WTC11 (cell line): ENCODE measurements at regions not wholly inside any gene's neighbourhood (a gene's known extent, or its start where the extent isn't known, plus 50 kb on each side); places are given as distances from the start of the nearest gene placed in this dataset.
A peak's percentile ranks its signal among the peaks of the same experiment; 100 is the strongest.

Experiments used
- ATAC-seq: fragments of 200-7000 bp; cut with Tn5 transposase; 2 replicates; pipeline ENCODE4 v1.10.0; 2021; ENCODE audit warnings: mild to moderate bottlenecking, moderate library complexity
- CTCF ChIA-PET: fragments of 300-600 bp; sonication (Branson Sonifier 250); formaldehyde crosslinking; loops from one replicate; lab custom pipeline; 2021; ENCODE audit warnings: antibody characterized with exemption; lab: Charles Lee
- POLR2A ChIA-PET: fragments of 350-600 bp; sonication (Branson Sonifier 250); formaldehyde crosslinking; loops from one replicate; lab custom pipeline; 2021; ENCODE audit warnings: antibody characterized with exemption; lab: Charles Lee
- DNase-seq: peaks from one replicate; pipeline ENCODE4 v3.0.0; 2021; ENCODE audit warnings: low spot score
- H3K27ac Mint-ChIP-seq: 2 replicates; pipeline ENCODE4 v1.8.0; 2021; ENCODE audit warnings: mixed read lengths
- H3K27me3 Mint-ChIP-seq: 2 replicates; pipeline ENCODE4 v1.8.0; 2021; ENCODE audit warnings: low read depth, mild to moderate bottlenecking, moderate library complexity, mixed read lengths
- H3K36me3 Mint-ChIP-seq: 2 replicates; pipeline ENCODE4 v1.8.0; 2021; ENCODE audit warnings: mixed read lengths
- H3K4me1 Mint-ChIP-seq: 2 replicates; pipeline ENCODE4 v1.8.0; 2022; ENCODE audit warnings: mixed read lengths
- H3K4me3 Mint-ChIP-seq: 2 replicates; pipeline ENCODE4 v1.8.0; 2021; ENCODE audit warnings: mild to moderate bottlenecking, moderate library complexity, mixed read lengths
- H3K9me3 Mint-ChIP-seq: 2 replicates; pipeline ENCODE4 v1.8.0; 2021; ENCODE audit warnings: mixed read lengths
- ARID4B ChIP-seq: sonication (generic); formaldehyde crosslinking; IDR thresholded peaks from 2 replicates; pipeline ENCODE4 v1.8.0; 2023; ENCODE audit warnings: missing genetic modification reagents, mild to moderate bottlenecking, borderline replicate concordance
- ATF2 ChIP-seq: sonication (generic); formaldehyde crosslinking; IDR thresholded peaks from 2 replicates; pipeline ENCODE4 v1.8.1; 2022; ENCODE audit warnings: low read depth, missing genetic modification reagents, borderline replicate concordance
- E2F5 ChIP-seq: sonication (generic); formaldehyde crosslinking; IDR thresholded peaks from 2 replicates; pipeline ENCODE4 v1.8.1; 2022; ENCODE audit warnings: mild to moderate bottlenecking, moderate library complexity, missing genetic modification reagents
- ELF4 ChIP-seq: sonication (generic); formaldehyde crosslinking; IDR thresholded peaks from 2 replicates; pipeline ENCODE4 v1.8.1; 2022; ENCODE audit warnings: low read depth, mild to moderate bottlenecking, moderate library complexity, missing genetic modification reagents
- ERG ChIP-seq: fragments of 250-450 bp; sonication (Bioruptor Pico); IDR thresholded peaks from 2 replicates; pipeline ENCODE4 v1.8.0; 2021; ENCODE audit warnings: mild to moderate bottlenecking
- ETV6 ChIP-seq: sonication (generic); formaldehyde crosslinking; IDR thresholded peaks from 2 replicates; pipeline ENCODE4 v1.8.1; 2022; ENCODE audit warnings: mild to moderate bottlenecking, missing genetic modification reagents
- FOXP1 ChIP-seq: sonication (generic); formaldehyde crosslinking; IDR thresholded peaks from 2 replicates; pipeline ENCODE4 v1.8.0; 2022; ENCODE audit warnings: missing genetic modification reagents, mild to moderate bottlenecking, moderate library complexity, borderline replicate concordance
- GRHL2 ChIP-seq: fragments of 250-450 bp; sonication (Bioruptor Pico); IDR thresholded peaks from 2 replicates; pipeline ENCODE4 v1.8.0; 2022; ENCODE audit warnings: mild to moderate bottlenecking, moderate library complexity; ENCODE audit not compliant: insufficient replicate concordance, severe bottlenecking
- HMGXB4 ChIP-seq: sonication (generic); formaldehyde crosslinking; IDR thresholded peaks from 2 replicates; pipeline ENCODE4 v1.8.1; 2023; ENCODE audit warnings: mild to moderate bottlenecking, moderate library complexity, missing genetic modification reagents
- JUN ChIP-seq: sonication (generic); formaldehyde crosslinking; IDR thresholded peaks from 2 replicates; pipeline ENCODE4 v1.8.0; 2023; ENCODE audit warnings: mild to moderate bottlenecking, missing genetic modification reagents
- KAT7 ChIP-seq: sonication (generic); formaldehyde crosslinking; IDR thresholded peaks from 2 replicates; pipeline ENCODE4 v1.8.1; 2023; ENCODE audit warnings: missing genetic modification reagents, mild to moderate bottlenecking, borderline replicate concordance
- NFE2L1 ChIP-seq: sonication (generic); formaldehyde crosslinking; IDR thresholded peaks from 2 replicates; pipeline ENCODE4 v1.8.1; 2023; ENCODE audit warnings: missing genetic modification reagents
- OVOL2 ChIP-seq: fragments of 250-450 bp; sonication (Bioruptor Pico); IDR thresholded peaks from 2 replicates; pipeline ENCODE4 v1.9.0; 2021; ENCODE audit warnings: mild to moderate bottlenecking, borderline replicate concordance
- PRRX2 ChIP-seq: fragments of 250-450 bp; sonication (Bioruptor Pico); IDR thresholded peaks from 2 replicates; pipeline ENCODE4 v1.8.0; 2021; ENCODE audit warnings: mild to moderate bottlenecking
- TCF7 ChIP-seq: sonication (generic); formaldehyde crosslinking; IDR thresholded peaks from 2 replicates; pipeline ENCODE4 v1.8.0; 2022; ENCODE audit warnings: mild to moderate bottlenecking, low read depth, missing genetic modification reagents, moderate library complexity
- ZBTB21 ChIP-seq: sonication (generic); formaldehyde crosslinking; IDR thresholded peaks from 2 replicates; pipeline ENCODE4 v1.8.1; 2023; ENCODE audit warnings: mild to moderate bottlenecking, missing genetic modification reagents, borderline replicate concordance
- ZNF121 ChIP-seq: sonication (generic); formaldehyde crosslinking; IDR thresholded peaks from 2 replicates; pipeline ENCODE4 v1.8.0; 2023; ENCODE audit warnings: missing genetic modification reagents
- ZNF532 ChIP-seq: fragments of 250-450 bp; sonication (Bioruptor Pico); IDR thresholded peaks from 2 replicates; pipeline ENCODE4 v1.9.0; 2021; ENCODE audit warnings: mild to moderate bottlenecking, borderline replicate concordance

GRCh38 chr12:58741226-58741625 is 179.1 kb downstream of the LRIG3 start:
- Mint-ChIP-seq H3K4me3 (no peak overlapping the region), H3K9me3 (peaks cover 31% of the 10 kb centered on the region), H3K4me1 (peaks cover 19% of the 10 kb centered on the region), H3K27me3 (no peaks in the 10 kb centered on the region), H3K27ac (no peak overlapping the region), H3K36me3 (peaks cover 6% of the 10 kb centered on the region)
- ChIA-PET POLR2A (no interaction called here), CTCF (interaction anchor here (0.6 to 1.4 kb wide), 2 partner anchors 200 kb away, joined by 3 to 5 read pairs; no protein-coding TSS in a partner anchor)
- ATAC-seq (no peak), DNase-seq (no peak)
- TF ChIP-seq ELF4 (CRISPR knock-in tag) (no peak), PRRX2 (CRISPR knock-in tag) (no peak), E2F5 (CRISPR knock-in tag) (no peak), FOXP1 (CRISPR knock-in tag) (no peak), GRHL2 (CRISPR knock-in tag) (no peak), KAT7 (CRISPR knock-in tag) (no peak), TCF7 (CRISPR knock-in tag) (no peak), HMGXB4 (no peak), ZBTB21 (no peak), OVOL2 (CRISPR knock-in tag) (no peak), ATF2 (no peak), NFE2L1 (CRISPR knock-in tag) (no peak), ETV6 (CRISPR knock-in tag) (no peak), ZNF121 (CRISPR knock-in tag) (no peak), JUN (CRISPR knock-in tag) (no peak), ZNF532 (CRISPR knock-in tag) (no peak)

GRCh38 chr12:58745348-58746125 is 174.8 kb downstream of the LRIG3 start:
- Mint-ChIP-seq H3K27ac (no peak overlapping the region), H3K4me3 (no peak overlapping the region), H3K27me3 (no peaks in the 10 kb centered on the region), H3K4me1 (peaks cover 21% of the 10 kb centered on the region), H3K36me3 (peaks cover 6% of the 10 kb centered on the region), H3K9me3 (peaks cover 21% of the 10 kb centered on the region)
- peak; percentile 73 for ATAC-seq
- ChIA-PET POLR2A (no interaction called here), CTCF (interaction anchor here (0.8 kb wide), 1 partner anchor 205 kb away, joined by 3 read pairs; no protein-coding TSS in a partner anchor)
- DNase-seq, result no peak
- TF ChIP-seq ARID4B (CRISPR knock-in tag) (no peak), ERG (CRISPR knock-in tag) (no peak)
